Keratinocyte (primary cell): ENCODE measurements at regions not wholly inside any gene's neighbourhood (a gene's known extent, or its start where the extent isn't known, plus 50 kb on each side); places are given as distances from the start of the nearest gene placed in this dataset.
A peak's percentile ranks its signal among the peaks of the same experiment; 100 is the strongest.
"Not testable (repeated sequence)": the region's sequence is repeated elsewhere in the genome, so short reads cannot be mapped to it uniquely, and the experiment has no call there.

Experiments used
- DNase-seq: peaks from one replicate; pipeline ENCODE4 v3.0.0-alpha.2; 2011; ENCODE audit warnings: low read depth, missing footprints, low spot score
- FAIRE-seq: peaks from 2 replicates; lab custom pipeline; 2011; peaks lifted over from hg19 to GRCh38; lab: Jason Lieb, UNC
- H2AFZ ChIP-seq: 2 replicates; pipeline ENCODE4 v1.6.0; 2012; ENCODE audit warnings: low read length, control low read depth, inconsistent platforms; ENCODE audit not compliant: control insufficient read depth
- H3K27ac ChIP-seq: 2 replicates; pipeline ENCODE4 v1.5.1; 2011; ENCODE audit warnings: low read length; ENCODE audit not compliant: control insufficient read depth, insufficient read depth
- H3K27me3 ChIP-seq: 3 replicates; pipeline ENCODE4 v1.6.0; 2011; ENCODE audit warnings: low read length; ENCODE audit not compliant: control insufficient read depth, insufficient read depth; ENCODE audit errors: extremely low read depth
- H3K36me3 ChIP-seq, 2 experiments: 2 replicates in 1 of 2; 3 replicates in 1 of 2; pipeline ENCODE4 v1.5.1; 2011; ENCODE audit warnings: low read length in 2 of 2, mild to moderate bottlenecking in 1 of 2; ENCODE audit not compliant: control insufficient read depth in 2 of 2, insufficient read depth in 2 of 2; ENCODE audit errors: extremely low read depth in 1 of 2
- H3K4me1 ChIP-seq: 3 replicates; pipeline ENCODE4 v1.5.1; 2011; ENCODE audit warnings: low read length; ENCODE audit not compliant: control insufficient read depth, insufficient read depth; ENCODE audit errors: extremely low read depth
- H3K4me2 ChIP-seq: 3 replicates; pipeline ENCODE4 v1.6.0; 2011; ENCODE audit warnings: low read depth, low read length; ENCODE audit not compliant: control insufficient read depth, insufficient read depth; ENCODE audit errors: extremely low read depth
- H3K4me3 ChIP-seq, 3 experiments: fragments of 200-600 bp in 1 of 3; sonication (generic) in 1 of 3; 2 replicates in 2 of 3; 3 replicates in 1 of 3; pipeline ENCODE4 v1.5.1; 2011 to 2016; ENCODE audit warnings: low read length in 3 of 3, mild to moderate bottlenecking in 3 of 3, control low read depth in 2 of 3, inconsistent platforms in 1 of 3, low read depth in 1 of 3, mixed read lengths in 1 of 3, mixed run types in 1 of 3, moderate library complexity in 1 of 3; ENCODE audit not compliant: control insufficient read depth in 2 of 3, insufficient read depth in 2 of 3; ENCODE audit errors: extremely low read depth in 1 of 3
- H3K79me2 ChIP-seq: 2 replicates; pipeline ENCODE4 v1.6.0; 2012; ENCODE audit warnings: low read length; ENCODE audit not compliant: control insufficient read depth, insufficient read depth
- H3K9ac ChIP-seq: 3 replicates; pipeline ENCODE4 v1.6.0; 2011; ENCODE audit warnings: low read length; ENCODE audit not compliant: control insufficient read depth, insufficient read depth; ENCODE audit errors: extremely low read depth
- H3K9me1 ChIP-seq: 3 replicates; pipeline ENCODE4 v1.6.0; 2011; ENCODE audit warnings: low read length; ENCODE audit not compliant: control insufficient read depth, insufficient read depth; ENCODE audit errors: extremely low read depth
- H3K9me3 ChIP-seq: 2 replicates; pipeline ENCODE4 v1.5.1; 2012; ENCODE audit warnings: low read depth, low read length; ENCODE audit not compliant: control insufficient read depth
- H4K20me1 ChIP-seq: 3 replicates; pipeline ENCODE4 v1.6.0; 2011; ENCODE audit warnings: low read length; ENCODE audit not compliant: control insufficient read depth, insufficient read depth; ENCODE audit errors: extremely low read depth
- EZH2 ChIP-seq: IDR thresholded peaks from one replicate; pipeline ENCODE4 v1.6.1; 2012; ENCODE audit warnings: inconsistent platforms, mild to moderate bottlenecking, low read length, moderate library complexity
- dilution Hi-C: fragments of 300-500 bp; cut with MboI; formaldehyde crosslinking; loops from one replicate; pipeline ENCODE4 v1.7.0; 2020; ENCODE audit warnings: low sequenced_read_pairs; ENCODE audit not compliant: extremely low pct_ligation_motif_present
- TF ChIP-seq, protein P1 (sequence below), 3 experiments: IDR thresholded peaks in 1 of 3; conservative IDR thresholded peaks in 1 of 3; optimal IDR thresholded peaks in 1 of 3; 2 replicates in 2 of 3; 3 replicates in 1 of 3; pipeline versions ENCODE3 to v1.5.1; 2011; ENCODE audit warnings: low read length in 3 of 3, mild to moderate bottlenecking in 3 of 3, moderate library complexity in 2 of 3, control low read depth in 1 of 3, inconsistent platforms in 1 of 3; ENCODE audit not compliant: insufficient read depth in 2 of 3; ENCODE audit errors: extremely low read depth in 1 of 3

DNA sequence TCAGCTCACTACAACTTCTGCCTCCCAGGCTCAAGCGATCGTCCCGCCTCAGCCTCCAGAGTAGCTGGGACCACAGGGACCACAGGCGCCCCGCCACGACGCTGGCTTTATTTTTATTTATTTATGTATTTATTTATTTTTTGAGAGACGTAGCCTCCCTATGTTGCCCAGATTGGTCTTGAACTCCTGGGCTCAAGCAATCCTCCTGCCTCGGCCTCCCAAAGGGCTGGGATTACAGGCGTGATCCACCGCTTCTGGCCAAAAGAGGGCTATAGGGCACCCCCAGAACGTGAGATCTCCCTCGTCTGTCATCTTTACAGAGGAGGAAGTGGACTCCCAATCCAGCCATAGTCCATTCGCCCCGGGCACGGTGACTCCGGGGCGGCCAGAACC is 125.1 kb upstream of the PTPN20 start:
- DNase-seq, H3K4me1 ChIP-seq, dilution Hi-C loops, FAIRE-seq, H3K27me3 ChIP-seq, H2AFZ ChIP-seq, H3K27ac ChIP-seq, H3K36me3 ChIP-seq, H3K9me1 ChIP-seq, H4K20me1 ChIP-seq, H3K9me3 ChIP-seq, H3K79me2 ChIP-seq: not testable (repeated sequence)
- peak overlapping the region in 1 of 3 experiments; percentile 68 for H3K4me3 ChIP-seq
- peak overlapping the region; percentile 22 for H3K9ac ChIP-seq
- H3K4me2 ChIP-seq = peak overlapping the region; percentile 32

DNA sequence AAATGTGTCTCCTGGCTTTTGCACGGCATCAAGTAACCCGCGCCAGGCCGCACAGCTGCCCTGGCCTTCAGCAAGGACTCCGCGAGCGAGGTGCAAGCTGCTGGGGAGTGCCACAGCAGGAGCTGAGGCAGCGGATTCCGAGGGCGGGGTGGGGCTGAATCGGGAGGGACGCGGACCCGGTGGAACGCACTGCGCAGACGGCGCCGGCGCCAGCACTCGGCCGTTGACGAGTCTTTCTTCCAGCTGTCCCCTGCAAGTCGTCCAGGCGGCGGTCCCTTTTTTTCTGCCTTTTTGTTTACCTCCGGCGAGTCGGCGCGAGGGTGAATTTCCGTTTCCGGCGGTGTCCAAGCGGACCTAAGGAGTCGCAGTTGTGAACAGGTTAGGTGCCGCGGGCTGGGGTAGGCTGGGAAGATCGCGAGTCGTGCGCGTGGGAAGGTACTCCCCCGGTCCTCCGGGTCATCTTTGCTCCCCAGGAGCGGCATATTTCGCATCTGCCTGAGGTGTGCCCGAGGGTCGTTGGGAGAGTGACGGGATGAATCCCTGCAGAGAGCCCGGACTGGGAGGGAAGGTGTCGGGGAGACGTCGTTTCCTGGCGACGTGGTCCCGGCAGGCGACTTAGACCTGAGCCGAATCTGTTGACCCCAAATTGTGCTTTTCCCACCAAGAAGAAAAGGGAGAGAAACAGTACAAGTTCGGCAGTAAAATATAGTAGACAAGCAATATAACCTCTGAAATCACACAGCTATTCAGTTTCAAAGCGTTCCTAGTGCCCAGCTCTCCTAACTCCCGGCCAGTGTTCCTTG is 124.5 kb upstream of the PTPN20 start:
- H3K9me3 ChIP-seq, DNase-seq, FAIRE-seq, H3K79me2 ChIP-seq, H3K9me1 ChIP-seq, H3K36me3 ChIP-seq, dilution Hi-C loops, H3K4me1 ChIP-seq, H4K20me1 ChIP-seq, H3K27me3 ChIP-seq: not testable (repeated sequence)
- Histone ChIP-seq H3K9ac (peak overlapping the region; percentile 71), H3K4me2 (peak overlapping the region; percentile 80), H3K4me3 (peak overlapping the region; percentile 63 to 71 (median 68)), H3K27ac (peak overlapping the region; percentile 43), H2AFZ (peak overlapping the region; percentile 87)

DNA sequence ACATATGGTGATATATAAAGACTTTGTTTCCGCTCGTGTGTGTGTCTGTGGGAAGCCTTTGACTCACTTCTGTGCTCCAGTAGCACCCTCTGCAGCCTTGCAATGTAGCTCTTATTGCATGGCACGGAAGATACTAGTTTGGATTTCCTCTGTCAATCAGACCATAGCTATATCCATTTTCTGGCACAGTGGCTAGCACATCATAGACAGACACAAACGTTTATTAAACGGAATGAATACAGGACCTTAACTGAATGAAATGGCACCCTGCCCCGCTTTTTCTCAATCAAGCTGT is 124.0 kb upstream of the PTPN20 start:
- no peaks in the 10 kb centered on the region for H3K79me2 ChIP-seq
- no peak for DNase-seq
- no peaks in the 10 kb centered on the region for H4K20me1 ChIP-seq
- dilution Hi-C loops = no loop called here
- H3K4me3 ChIP-seq = peak overlapping the region; percentile 63 to 71 (median 68)
- H3K9me1 ChIP-seq = no peaks in the 10 kb centered on the region
- H3K27ac ChIP-seq = peak overlapping the region; percentile 43
- FAIRE-seq = no peak
- peak overlapping the region; percentile 80 for H3K4me2 ChIP-seq
- H3K9ac ChIP-seq = peak overlapping the region; percentile 71
- no peaks in the 10 kb centered on the region for H3K27me3 ChIP-seq
- TF ChIP-seq EZH2 = no peak
- TF ChIP-seq, protein P1, sequence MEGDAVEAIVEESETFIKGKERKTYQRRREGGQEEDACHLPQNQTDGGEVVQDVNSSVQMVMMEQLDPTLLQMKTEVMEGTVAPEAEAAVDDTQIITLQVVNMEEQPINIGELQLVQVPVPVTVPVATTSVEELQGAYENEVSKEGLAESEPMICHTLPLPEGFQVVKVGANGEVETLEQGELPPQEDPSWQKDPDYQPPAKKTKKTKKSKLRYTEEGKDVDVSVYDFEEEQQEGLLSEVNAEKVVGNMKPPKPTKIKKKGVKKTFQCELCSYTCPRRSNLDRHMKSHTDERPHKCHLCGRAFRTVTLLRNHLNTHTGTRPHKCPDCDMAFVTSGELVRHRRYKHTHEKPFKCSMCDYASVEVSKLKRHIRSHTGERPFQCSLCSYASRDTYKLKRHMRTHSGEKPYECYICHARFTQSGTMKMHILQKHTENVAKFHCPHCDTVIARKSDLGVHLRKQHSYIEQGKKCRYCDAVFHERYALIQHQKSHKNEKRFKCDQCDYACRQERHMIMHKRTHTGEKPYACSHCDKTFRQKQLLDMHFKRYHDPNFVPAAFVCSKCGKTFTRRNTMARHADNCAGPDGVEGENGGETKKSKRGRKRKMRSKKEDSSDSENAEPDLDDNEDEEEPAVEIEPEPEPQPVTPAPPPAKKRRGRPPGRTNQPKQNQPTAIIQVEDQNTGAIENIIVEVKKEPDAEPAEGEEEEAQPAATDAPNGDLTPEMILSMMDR (optimal IDR thresholded peaks at IDR 0.05 in 1 of 3, IDR thresholded peaks at IDR 0.05 in 1 of 3, conservative IDR thresholded peaks at IDR 0.05 in 1 of 3; ENCODE audit: extremely low read depth in 1 of 3, insufficient read depth in 2 of 3, low read length in 3 of 3) = peak in 2 of 3 experiments; percentile 3 to 10
- no peaks in the 10 kb centered on the region for H3K4me1 ChIP-seq
- H3K36me3 ChIP-seq = no peaks in the 10 kb centered on the region
- peak overlapping the region; percentile 87 for H2AFZ ChIP-seq
- no peaks in the 10 kb centered on the region for H3K9me3 ChIP-seq

DNA sequence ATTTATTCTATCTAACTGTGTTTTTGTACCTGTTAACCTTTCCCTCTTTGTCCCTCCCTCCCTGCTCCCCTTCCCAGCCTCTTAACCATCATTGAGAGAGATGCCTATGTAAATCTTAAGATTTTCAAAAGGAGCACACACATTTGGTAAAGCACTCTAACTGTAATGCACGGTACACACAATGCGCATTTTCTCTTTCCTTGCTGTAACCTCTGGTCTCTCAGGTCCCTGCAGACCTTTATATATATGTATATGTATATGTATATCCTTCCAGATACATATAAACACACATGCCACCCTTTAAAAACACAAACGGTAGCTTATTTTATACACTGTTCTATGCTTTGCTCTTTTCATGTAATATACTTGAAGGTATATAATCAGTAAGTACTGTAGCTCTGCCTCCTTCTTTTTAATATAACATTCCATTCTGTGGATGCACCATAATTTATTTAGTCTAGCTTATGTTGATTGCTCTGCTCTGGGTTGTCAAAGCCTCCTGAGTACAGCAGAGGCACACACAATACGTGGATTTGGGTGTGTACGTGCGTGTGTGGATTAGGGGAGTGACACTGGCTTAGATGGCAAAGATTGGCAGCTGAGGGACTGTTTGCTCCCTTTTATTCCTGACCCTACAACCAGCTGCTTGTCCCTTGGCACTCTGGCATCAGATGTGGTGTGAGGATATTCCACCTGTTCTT is 118.4 kb upstream of the PTPN20 start:
- H3K79me2 ChIP-seq, H3K4me2 ChIP-seq, H4K20me1 ChIP-seq, H2AFZ ChIP-seq, H3K27ac ChIP-seq, H3K27me3 ChIP-seq, FAIRE-seq, H3K9me1 ChIP-seq, dilution Hi-C loops, DNase-seq, H3K9ac ChIP-seq, H3K36me3 ChIP-seq, H3K4me1 ChIP-seq, H3K4me3 ChIP-seq, H3K9me3 ChIP-seq: not testable (repeated sequence)
